SK-N-SH (cell line): ENCODE measurements at regions not wholly inside any gene's neighbourhood (a gene's known extent, or its start where the extent isn't known, plus 50 kb on each side); places are given as distances from the start of the nearest gene placed in this dataset.

Experiments used
- CTCF ChIA-PET: fragments of 300-600, 350-600 bp; formaldehyde crosslinking; extraction: SDS; loops from one replicate; lab custom pipeline; 2021; lab: Yijun Ruan, JAX
- POLR2A ChIA-PET: fragments of 350-600 bp; sonication (Branson Sonifier 250); formaldehyde crosslinking; extraction: SDS; loops from one replicate; lab custom pipeline; 2020; ENCODE audit warnings: antibody characterized with exemption, inconsistent platforms; lab: Yijun Ruan, JAX
- DNase-seq: peaks from one replicate; pipeline ENCODE4 v3.0.0; 2012
- H2AFZ ChIP-seq: fragments of 200-600 bp; sonication (generic); 2 replicates; pipeline ENCODE4 v1.8.1; 2016; ENCODE audit warnings: antibody characterized with exemption, mild to moderate bottlenecking, low read depth
- H3F3A ChIP-seq: fragments of 200-600 bp; sonication (generic); replicated peaks from 2 replicates; pipeline ENCODE3; 2016; ENCODE audit warnings: antibody characterized with exemption, mild to moderate bottlenecking; ENCODE audit not compliant: insufficient read depth
- H3K27ac ChIP-seq, 2 experiments: fragments of 200-500 bp in 1 of 2; fragments of 200-600 bp in 1 of 2; sonication (Bioruptor generic) in 1 of 2; sonication (generic), shearing (Covaris generic) in 1 of 2; 2 replicates each; pipeline versions ENCODE4 v1.5.1 to v1.6.1; 2014 to 2016; ENCODE audit warnings: low read depth in 2 of 2, inconsistent platforms in 1 of 2, low read length in 1 of 2, mild to moderate bottlenecking in 1 of 2, mixed read lengths in 1 of 2
- H3K27me3 ChIP-seq: fragments of 200-600 bp; sonication (generic), shearing (Covaris generic); 2 replicates; pipeline ENCODE4 v1.6.1; 2016; ENCODE audit warnings: mixed run types; ENCODE audit not compliant: insufficient read depth
- H3K36me3 ChIP-seq, 2 experiments: fragments of 200-500 bp in 1 of 2; fragments of 200-600 bp in 1 of 2; sonication (Bioruptor generic) in 1 of 2; sonication (generic) in 1 of 2; replicated peaks in 1 of 2; 2 replicates each; pipeline versions ENCODE3 to v1.5.1; 2014 to 2016; ENCODE audit warnings: low read length in 1 of 2, mild to moderate bottlenecking in 1 of 2; ENCODE audit not compliant: insufficient read depth in 2 of 2, control insufficient read depth in 1 of 2
- H3K4me1 ChIP-seq, 2 experiments: fragments of 200-500 bp in 1 of 2; fragments of 200-600 bp in 1 of 2; sonication (Bioruptor generic) in 1 of 2; sonication (generic), shearing (Covaris generic) in 1 of 2; 2 replicates each; pipeline versions ENCODE4 v1.5.1 to v1.6.1; 2014 to 2016; ENCODE audit warnings: low read depth in 1 of 2, low read length in 1 of 2, mixed run types in 1 of 2; ENCODE audit not compliant: insufficient read depth in 2 of 2, control insufficient read depth in 1 of 2
- H3K4me2 ChIP-seq: fragments of 200-600 bp; sonication (generic), shearing (Covaris generic); 2 replicates; pipeline ENCODE4 v1.6.1; 2017; ENCODE audit warnings: mixed run types
- H3K4me3 ChIP-seq, 2 experiments: fragments of 200-500 bp in 1 of 2; fragments of 200-600 bp in 1 of 2; sonication (Bioruptor generic) in 1 of 2; sonication (generic), shearing (Covaris generic) in 1 of 2; 2 replicates each; pipeline versions ENCODE4 v1.5.1 to v1.8.1; 2014 to 2016; ENCODE audit warnings: low read depth in 2 of 2, inconsistent platforms in 1 of 2, low read length in 1 of 2, mild to moderate bottlenecking in 1 of 2, mixed read lengths in 1 of 2, moderate library complexity in 1 of 2
- H3K79me2 ChIP-seq: fragments of 200-600 bp; sonication (generic); 2 replicates; pipeline ENCODE4 v1.8.1; 2017; ENCODE audit warnings: mild to moderate bottlenecking; ENCODE audit not compliant: insufficient read depth
- H3K9ac ChIP-seq: fragments of 200-600 bp; sonication (generic); 2 replicates; pipeline ENCODE4 v1.6.1; 2017; ENCODE audit warnings: mixed run types
- H3K9me2 ChIP-seq: fragments of 200-600 bp; sonication (generic); 2 replicates; pipeline ENCODE4 v1.6.1; 2017; ENCODE audit warnings: mixed run types
- H3K9me3 ChIP-seq: fragments of 200-600 bp; sonication (generic); 2 replicates; pipeline ENCODE4 v1.6.1; 2017; ENCODE audit warnings: mixed run types, mild to moderate bottlenecking, moderate library complexity
- H4K20me1 ChIP-seq: fragments of 200-600 bp; sonication (generic); 2 replicates; pipeline ENCODE4 v1.6.1; 2017; ENCODE audit warnings: mild to moderate bottlenecking, mixed run types; ENCODE audit not compliant: insufficient read depth
- ELF1 ChIP-seq: IDR thresholded peaks from 2 replicates; pipeline ENCODE4 v1.4.0; 2012
- EZH2phosphoT487 ChIP-seq: fragments of 200-600 bp; sonication (generic); IDR thresholded peaks from 2 replicates; pipeline ENCODE4 v1.6.1; 2017; ENCODE audit warnings: low read depth, mixed run types, mild to moderate bottlenecking, antibody characterized with exemption, moderate library complexity, borderline replicate concordance
- GATA2 ChIP-seq: sonication (generic); formaldehyde crosslinking; IDR thresholded peaks from 2 replicates; pipeline ENCODE4 v1.5.0; 2020; ENCODE audit warnings: mild to moderate bottlenecking, missing genetic modification reagents
- JUND ChIP-seq: IDR thresholded peaks from 2 replicates; pipeline ENCODE4 v1.4.0; 2012
- MEF2A ChIP-seq: IDR thresholded peaks from 2 replicates; pipeline ENCODE4 v1.4.0; 2012; ENCODE audit warnings: low read depth, borderline replicate concordance
- RCOR1 ChIP-seq: fragments of 150-350 bp; IDR thresholded peaks from 2 replicates; pipeline ENCODE4 v1.6.1; 2017; ENCODE audit warnings: antibody characterized with exemption, low read length
- RFX5 ChIP-seq: IDR thresholded peaks from 2 replicates; pipeline ENCODE4 v1.6.1; 2012; ENCODE audit warnings: mild to moderate bottlenecking, improper control_type of control experiment, low read length
- RXRA ChIP-seq: IDR thresholded peaks from 2 replicates; pipeline ENCODE4 v1.4.0; 2012; ENCODE audit warnings: low read depth, mild to moderate bottlenecking, borderline replicate concordance
- SMC3 ChIP-seq: IDR thresholded peaks from 2 replicates; pipeline ENCODE4 v1.6.1; 2012; ENCODE audit warnings: low read depth, low read length, improper control_type of control experiment
- TCF12 ChIP-seq: IDR thresholded peaks from 2 replicates; pipeline ENCODE4 v1.4.0; 2012
- TEAD4 ChIP-seq: IDR thresholded peaks from 2 replicates; pipeline ENCODE4 v1.4.0; 2012; ENCODE audit warnings: mild to moderate bottlenecking, borderline replicate concordance; ENCODE audit not compliant: insufficient read depth
- YY1 ChIP-seq: IDR thresholded peaks from 2 replicates; pipeline ENCODE4 v1.4.0; 2012; ENCODE audit warnings: low read depth, mild to moderate bottlenecking
- WGBS: methylation state at CpG from one replicate; pipeline ENCODE4 v1.1.6; 2017; ENCODE audit warnings: low lambda C conversion rate; 5-methylcytosine and 5-hydroxymethylcytosine counted together
- TF ChIP-seq, protein P1 (sequence below): fragments of 200-600 bp; sonication (generic); IDR thresholded peaks from 2 replicates; pipeline ENCODE4 v1.6.1; 2017; ENCODE audit warnings: antibody characterized with exemption, mild to moderate bottlenecking, moderate library complexity
- TF ChIP-seq, protein P2 (sequence below): IDR thresholded peaks from 2 replicates; pipeline ENCODE4 v1.6.1; 2012; ENCODE audit warnings: mild to moderate bottlenecking, low read depth, low read length, moderate library complexity
- TF ChIP-seq, protein P3 (sequence below): IDR thresholded peaks from 2 replicates; pipeline ENCODE4 v1.4.0; 2012; ENCODE audit warnings: low read depth, borderline replicate concordance
- TF ChIP-seq, protein P4 (sequence below): fragments of 150-350 bp; IDR thresholded peaks from 2 replicates; pipeline ENCODE4 v1.6.1; 2017; ENCODE audit warnings: antibody characterized with exemption, low read length, low read depth, borderline replicate concordance

DNA sequence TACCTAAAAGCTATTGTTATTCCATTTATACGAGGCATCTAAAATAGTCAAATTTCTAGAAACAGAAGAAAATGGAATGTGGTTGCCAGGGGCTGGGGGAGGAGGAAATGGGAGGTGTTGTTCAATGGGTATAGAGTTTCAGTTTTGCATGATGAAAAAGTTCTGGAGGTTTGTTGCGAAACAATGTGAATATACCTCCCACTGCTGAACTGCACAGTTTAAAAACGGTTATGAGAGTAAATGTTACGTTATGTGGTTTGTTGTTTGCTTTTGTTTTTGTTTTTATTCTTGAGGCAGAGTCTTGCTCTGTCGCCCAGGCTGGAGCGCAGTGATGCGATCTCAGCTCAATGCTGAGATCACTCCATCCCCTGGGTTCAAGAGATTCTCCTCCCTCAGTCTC is 64.9 kb upstream of the NRBF2 start:
- ChIA-PET CTCF (interaction anchor here (1.0 to 1.6 kb wide), 2 partner anchors 9 to 90 kb away, joined by 3 to 4 read pairs; no protein-coding TSS in a partner anchor), POLR2A (no interaction called here)
- no peaks in the 10 kb centered on the region for H3F3A ChIP-seq
- no peak for DNase-seq
- H2AFZ ChIP-seq: no peak overlapping the region
- peaks cover 4 to 8% of the 10 kb centered on the region in 2 experiments; a peak in 2 of 4 replicates for H3K4me1 ChIP-seq
- no peak overlapping the region for H3K4me2 ChIP-seq
- H3K9me3 ChIP-seq: no peaks in the 10 kb centered on the region
- no peaks in the 10 kb centered on the region for H4K20me1 ChIP-seq
- H3K27me3 ChIP-seq: peaks cover 8% of the 10 kb centered on the region; the same call in 1 of the 2 replicates
- TF ChIP-seq, protein P1, sequence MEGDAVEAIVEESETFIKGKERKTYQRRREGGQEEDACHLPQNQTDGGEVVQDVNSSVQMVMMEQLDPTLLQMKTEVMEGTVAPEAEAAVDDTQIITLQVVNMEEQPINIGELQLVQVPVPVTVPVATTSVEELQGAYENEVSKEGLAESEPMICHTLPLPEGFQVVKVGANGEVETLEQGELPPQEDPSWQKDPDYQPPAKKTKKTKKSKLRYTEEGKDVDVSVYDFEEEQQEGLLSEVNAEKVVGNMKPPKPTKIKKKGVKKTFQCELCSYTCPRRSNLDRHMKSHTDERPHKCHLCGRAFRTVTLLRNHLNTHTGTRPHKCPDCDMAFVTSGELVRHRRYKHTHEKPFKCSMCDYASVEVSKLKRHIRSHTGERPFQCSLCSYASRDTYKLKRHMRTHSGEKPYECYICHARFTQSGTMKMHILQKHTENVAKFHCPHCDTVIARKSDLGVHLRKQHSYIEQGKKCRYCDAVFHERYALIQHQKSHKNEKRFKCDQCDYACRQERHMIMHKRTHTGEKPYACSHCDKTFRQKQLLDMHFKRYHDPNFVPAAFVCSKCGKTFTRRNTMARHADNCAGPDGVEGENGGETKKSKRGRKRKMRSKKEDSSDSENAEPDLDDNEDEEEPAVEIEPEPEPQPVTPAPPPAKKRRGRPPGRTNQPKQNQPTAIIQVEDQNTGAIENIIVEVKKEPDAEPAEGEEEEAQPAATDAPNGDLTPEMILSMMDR: no peak
- TF ChIP-seq GATA2 (CRISPR knock-in tag) (no peak), RXRA (no peak)
- H3K27ac ChIP-seq: no peak overlapping the region
- WGBS: 70% methylated on average over 7 of the region's 7 CpGs
- H3K9me2 ChIP-seq: no peaks in the 10 kb centered on the region
- no peak overlapping the region for H3K9ac ChIP-seq
- H3K36me3 ChIP-seq: no peaks in the 10 kb centered on the region
- no peaks in the 10 kb centered on the region for H3K79me2 ChIP-seq
- no peak overlapping the region for H3K4me3 ChIP-seq

DNA sequence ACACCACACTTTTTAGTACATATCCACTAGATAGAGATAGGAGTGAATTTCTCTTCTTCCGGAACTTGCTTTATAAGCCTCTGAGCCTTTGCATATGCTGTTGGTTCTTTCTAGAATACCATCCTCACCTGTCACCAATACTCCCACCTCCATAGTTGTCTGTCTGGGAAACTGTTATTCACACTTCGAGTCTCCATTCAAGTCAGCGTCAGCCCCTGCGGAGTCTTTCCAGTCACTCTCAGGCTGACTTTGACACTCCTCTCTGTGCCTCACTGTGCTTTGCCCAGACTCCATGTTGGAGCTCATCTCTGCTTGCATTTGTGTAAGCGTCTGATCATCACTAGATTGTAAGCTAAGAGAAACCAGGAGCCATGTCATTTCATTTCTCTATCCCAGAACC is 66.5 kb upstream of the NRBF2 start:
- no peak for DNase-seq
- H3F3A ChIP-seq: no peaks in the 10 kb centered on the region
- H3K27me3 ChIP-seq: no peaks in the 10 kb centered on the region; the same call in 1 of the 2 replicates
- H3K9ac ChIP-seq: no peak overlapping the region
- H3K4me1 ChIP-seq: peaks cover 4 to 8% of the 10 kb centered on the region in 2 experiments; a peak in 2 of 4 replicates
- no peak for TF ChIP-seq TCF12
- POLR2A ChIA-PET: no interaction called here
- no peak overlapping the region; a peak in 1 of 4 replicates for H3K4me3 ChIP-seq
- H3K9me3 ChIP-seq: no peaks in the 10 kb centered on the region
- no peak overlapping the region for H2AFZ ChIP-seq
- H3K79me2 ChIP-seq: no peaks in the 10 kb centered on the region
- CTCF ChIA-PET: interaction anchor here (1.6 to 1.8 kb wide), 2 partner anchors 8 to 17 kb away, joined by 4 to 5 read pairs; no protein-coding TSS in a partner anchor
- H3K9me2 ChIP-seq: no peaks in the 10 kb centered on the region
- no peak overlapping the region for H3K27ac ChIP-seq
- no peaks in the 10 kb centered on the region for H4K20me1 ChIP-seq
- WGBS: 70% methylated on average over 5 of the region's 5 CpGs
- H3K36me3 ChIP-seq: no peaks in the 10 kb centered on the region
- no peak overlapping the region for H3K4me2 ChIP-seq

DNA sequence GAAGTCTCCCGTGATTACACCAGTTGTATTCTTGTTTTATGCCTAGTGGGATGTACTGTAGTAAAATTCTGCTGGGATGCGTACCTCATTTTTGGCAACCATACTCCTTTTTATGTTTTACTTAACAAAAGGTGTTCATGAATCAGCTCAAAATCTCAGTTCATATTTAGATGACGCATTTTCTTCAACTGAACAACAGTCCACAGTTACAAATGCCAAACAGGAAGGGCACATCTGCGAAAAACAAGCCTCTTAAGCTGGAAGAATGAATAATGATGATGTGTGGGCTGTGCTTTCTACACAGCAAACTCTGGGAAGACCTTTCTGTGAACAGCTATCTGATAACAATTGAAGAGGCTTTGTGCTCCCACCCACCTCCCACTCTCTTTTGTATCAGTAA is 68.4 kb upstream of the NRBF2 start:
- no peaks in the 10 kb centered on the region for H3K36me3 ChIP-seq
- CTCF ChIA-PET: interaction anchor here (0.9 to 1.1 kb wide), 3 partner anchors 19 to 248 kb away, joined by 3 read pairs; partner anchors contain the start of gene EGR2
- H3K9ac ChIP-seq: no peak overlapping the region
- DNase-seq: no peak
- H3F3A ChIP-seq: no peaks in the 10 kb centered on the region
- no peak overlapping the region for H3K27ac ChIP-seq
- no peak overlapping the region for H2AFZ ChIP-seq
- H3K4me1 ChIP-seq: peaks cover 4 to 7% of the 10 kb centered on the region in 2 experiments; a peak in 2 of 4 replicates
- H3K79me2 ChIP-seq: no peaks in the 10 kb centered on the region
- WGBS: 56% methylated on average over 4 of the region's 4 CpGs
- TF ChIP-seq RFX5 (no peak), YY1 (no peak), EZH2phosphoT487 (no peak), MEF2A (no peak), SMC3 (no peak), TCF12 (no peak), ELF1 (no peak), TEAD4 (no peak), RCOR1 (no peak), JUND (no peak)
- TF ChIP-seq, protein P2, sequence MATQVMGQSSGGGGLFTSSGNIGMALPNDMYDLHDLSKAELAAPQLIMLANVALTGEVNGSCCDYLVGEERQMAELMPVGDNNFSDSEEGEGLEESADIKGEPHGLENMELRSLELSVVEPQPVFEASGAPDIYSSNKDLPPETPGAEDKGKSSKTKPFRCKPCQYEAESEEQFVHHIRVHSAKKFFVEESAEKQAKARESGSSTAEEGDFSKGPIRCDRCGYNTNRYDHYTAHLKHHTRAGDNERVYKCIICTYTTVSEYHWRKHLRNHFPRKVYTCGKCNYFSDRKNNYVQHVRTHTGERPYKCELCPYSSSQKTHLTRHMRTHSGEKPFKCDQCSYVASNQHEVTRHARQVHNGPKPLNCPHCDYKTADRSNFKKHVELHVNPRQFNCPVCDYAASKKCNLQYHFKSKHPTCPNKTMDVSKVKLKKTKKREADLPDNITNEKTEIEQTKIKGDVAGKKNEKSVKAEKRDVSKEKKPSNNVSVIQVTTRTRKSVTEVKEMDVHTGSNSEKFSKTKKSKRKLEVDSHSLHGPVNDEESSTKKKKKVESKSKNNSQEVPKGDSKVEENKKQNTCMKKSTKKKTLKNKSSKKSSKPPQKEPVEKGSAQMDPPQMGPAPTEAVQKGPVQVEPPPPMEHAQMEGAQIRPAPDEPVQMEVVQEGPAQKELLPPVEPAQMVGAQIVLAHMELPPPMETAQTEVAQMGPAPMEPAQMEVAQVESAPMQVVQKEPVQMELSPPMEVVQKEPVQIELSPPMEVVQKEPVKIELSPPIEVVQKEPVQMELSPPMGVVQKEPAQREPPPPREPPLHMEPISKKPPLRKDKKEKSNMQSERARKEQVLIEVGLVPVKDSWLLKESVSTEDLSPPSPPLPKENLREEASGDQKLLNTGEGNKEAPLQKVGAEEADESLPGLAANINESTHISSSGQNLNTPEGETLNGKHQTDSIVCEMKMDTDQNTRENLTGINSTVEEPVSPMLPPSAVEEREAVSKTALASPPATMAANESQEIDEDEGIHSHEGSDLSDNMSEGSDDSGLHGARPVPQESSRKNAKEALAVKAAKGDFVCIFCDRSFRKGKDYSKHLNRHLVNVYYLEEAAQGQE: no peak
- TF ChIP-seq, protein P3, sequence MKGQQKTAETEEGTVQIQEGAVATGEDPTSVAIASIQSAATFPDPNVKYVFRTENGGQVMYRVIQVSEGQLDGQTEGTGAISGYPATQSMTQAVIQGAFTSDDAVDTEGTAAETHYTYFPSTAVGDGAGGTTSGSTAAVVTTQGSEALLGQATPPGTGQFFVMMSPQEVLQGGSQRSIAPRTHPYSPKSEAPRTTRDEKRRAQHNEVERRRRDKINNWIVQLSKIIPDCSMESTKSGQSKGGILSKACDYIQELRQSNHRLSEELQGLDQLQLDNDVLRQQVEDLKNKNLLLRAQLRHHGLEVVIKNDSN: no peak
- TF ChIP-seq, protein P4, sequence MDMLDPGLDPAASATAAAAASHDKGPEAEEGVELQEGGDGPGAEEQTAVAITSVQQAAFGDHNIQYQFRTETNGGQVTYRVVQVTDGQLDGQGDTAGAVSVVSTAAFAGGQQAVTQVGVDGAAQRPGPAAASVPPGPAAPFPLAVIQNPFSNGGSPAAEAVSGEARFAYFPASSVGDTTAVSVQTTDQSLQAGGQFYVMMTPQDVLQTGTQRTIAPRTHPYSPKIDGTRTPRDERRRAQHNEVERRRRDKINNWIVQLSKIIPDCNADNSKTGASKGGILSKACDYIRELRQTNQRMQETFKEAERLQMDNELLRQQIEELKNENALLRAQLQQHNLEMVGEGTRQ: no peak
- no peak overlapping the region for H3K4me3 ChIP-seq
- H3K9me3 ChIP-seq: no peaks in the 10 kb centered on the region
- no peak overlapping the region for H3K4me2 ChIP-seq
- H4K20me1 ChIP-seq: no peaks in the 10 kb centered on the region
- no peaks in the 10 kb centered on the region; the same call in 1 of the 2 replicates for H3K27me3 ChIP-seq
- POLR2A ChIA-PET: no interaction called here
- H3K9me2 ChIP-seq: no peaks in the 10 kb centered on the region
